CD4-positive, CD25-positive, alpha-beta regulatory T cell (primary cell): ENCODE measurements at regions not wholly inside any gene's neighbourhood (a gene's known extent, or its start where the extent isn't known, plus 50 kb on each side); places are given as distances from the start of the nearest gene placed in this dataset.
A peak's percentile ranks its signal among the peaks of the same experiment; 100 is the strongest.

Experiments
- ATAC-seq, 2 donors: fragments of 150-1000 bp; cut with Tn5 transposase; one replicate each; pipeline ENCODE4 v1.10.0; 2021; ENCODE audit warnings: low read depth in 2 of 2, moderate number of reproducible peaks in 2 of 2, moderate library complexity in 1 of 2
- DNase-seq, 3 donors: peaks; one replicate each; pipeline versions ENCODE4 v3.0.0 to v3.0.0-alpha.2; 2012 to 2022; ENCODE audit warnings: mixed read lengths in 1 of 3
- H3K27ac ChIP-seq: one replicate; pipeline ENCODE4 v1.7.0; 2013; ENCODE audit warnings: mild to moderate bottlenecking, low read length; ENCODE audit not compliant: insufficient read depth, poor library complexity, severe bottlenecking
- H3K27me3 ChIP-seq: one replicate; pipeline ENCODE4 v1.7.0; 2013; ENCODE audit warnings: low read length; ENCODE audit not compliant: control insufficient read depth, insufficient read depth
- H3K36me3 ChIP-seq: one replicate; pipeline ENCODE4 v1.7.0; 2013; ENCODE audit warnings: mild to moderate bottlenecking, low read length, moderate library complexity; ENCODE audit not compliant: control insufficient read depth, insufficient read depth
- H3K4me1 ChIP-seq: 2 replicates; pipeline ENCODE4 v1.7.0; 2013; ENCODE audit warnings: mild to moderate bottlenecking, low read length; ENCODE audit not compliant: insufficient read depth, control insufficient read depth, poor library complexity, severe bottlenecking
- H3K4me3 ChIP-seq: one replicate; pipeline ENCODE4 v1.7.0; 2013; ENCODE audit warnings: low read depth, mild to moderate bottlenecking, low read length, moderate library complexity
- H3K9me3 ChIP-seq, 2 experiments: 1 replicate in 1 of 2; 2 replicates in 1 of 2; pipeline ENCODE4 v1.7.0; 2013; ENCODE audit warnings: low read length in 2 of 2, mild to moderate bottlenecking in 1 of 2, moderate library complexity in 1 of 2; ENCODE audit not compliant: control insufficient read depth in 2 of 2
- H3K27ac Mint-ChIP-seq, 3 donors: one replicate each; pipeline ENCODE4 v1.8.0; 2020 to 2022; ENCODE audit warnings: mild to moderate bottlenecking in 3 of 3, mixed read lengths in 3 of 3, moderate library complexity in 2 of 3
- H3K27me3 Mint-ChIP-seq: one replicate; pipeline ENCODE4 v1.8.0; 2022; ENCODE audit warnings: mild to moderate bottlenecking, mixed read lengths
- H3K36me3 Mint-ChIP-seq: one replicate; pipeline ENCODE4 v1.8.0; 2020; ENCODE audit warnings: mixed read lengths
- H3K4me1 Mint-ChIP-seq, 4 donors: one replicate each; pipeline ENCODE4 v1.8.0; 2020 to 2022; ENCODE audit warnings: mixed read lengths in 4 of 4, mild to moderate bottlenecking in 1 of 4
- H3K4me3 Mint-ChIP-seq, 4 donors: one replicate each; pipeline ENCODE4 v1.8.0; 2020 to 2022; ENCODE audit warnings: mild to moderate bottlenecking in 4 of 4, mixed read lengths in 4 of 4, moderate library complexity in 3 of 4
- H3K9me3 Mint-ChIP-seq, 7 donors: one replicate each; pipeline ENCODE4 v1.8.0; 2020 to 2022; ENCODE audit warnings: mixed read lengths in 7 of 7, mild to moderate bottlenecking in 3 of 7, moderate library complexity in 2 of 7

DNA sequence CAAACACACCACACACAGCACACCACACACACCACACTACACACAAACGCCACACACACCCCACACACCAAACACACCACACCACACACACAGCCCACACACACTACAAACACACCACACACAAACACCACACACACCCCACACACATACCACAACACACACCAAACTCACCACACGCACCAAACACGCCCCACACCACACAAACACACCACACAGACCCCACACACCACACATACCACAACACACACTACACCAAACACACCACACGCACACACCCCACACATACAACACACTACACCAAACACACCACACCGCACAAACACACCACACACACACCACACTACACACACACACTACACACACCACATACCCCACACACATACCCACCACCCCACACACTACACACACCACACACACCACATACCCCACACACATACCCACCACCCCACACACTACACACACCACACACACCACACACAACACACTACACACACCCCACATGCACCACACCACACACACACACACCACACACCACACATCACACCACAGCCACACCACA, 151.2 kb downstream of the ERCC6L2 start:
- peaks cover 0 to 41% (median 29%) of the 10 kb centered on the region in 4 donors for H3K4me1 Mint-ChIP-seq

DNA sequence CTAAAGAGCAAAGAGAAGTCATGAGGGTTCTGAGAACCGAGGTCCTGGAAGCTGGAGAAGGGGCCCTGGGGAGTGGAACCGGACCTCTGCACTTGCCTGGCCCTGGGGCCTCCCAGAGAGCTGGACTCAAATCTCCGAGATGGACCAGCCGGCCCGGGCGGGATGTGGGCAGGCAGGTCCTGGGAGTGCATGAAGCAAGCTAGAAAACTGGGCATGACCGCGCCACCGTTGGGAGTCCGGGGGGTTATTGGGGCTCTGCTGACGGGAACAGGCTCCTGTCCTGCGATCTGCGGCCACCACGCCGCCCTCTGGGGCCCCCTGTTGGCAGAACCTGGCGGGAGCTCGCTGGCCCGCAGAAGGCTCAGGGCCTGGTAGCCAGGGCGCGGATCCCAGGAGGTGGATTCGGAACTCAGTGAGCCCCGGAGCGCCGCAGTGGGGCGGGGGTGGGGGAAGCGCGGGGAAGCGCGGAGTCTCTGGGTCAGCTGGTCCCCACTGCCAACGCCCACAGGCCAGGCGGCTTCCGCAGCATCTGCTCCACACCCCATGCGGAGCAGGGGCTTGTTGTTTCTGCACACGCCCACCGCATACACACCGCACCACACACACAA, 150.6 kb downstream of the ERCC6L2 start:
- ATAC-seq (no peak), DNase-seq (no peak)
- H3K4me3 ChIP-seq: no peak overlapping the region
- H3K4me1 ChIP-seq: peaks cover 29% of the 10 kb centered on the region
- no peaks in the 10 kb centered on the region for H3K36me3 ChIP-seq
- H3K27me3 ChIP-seq: peaks cover 26% of the 10 kb centered on the region
- Mint-ChIP-seq H3K9me3 (peaks cover 0 to 7% (median 0%) of the 10 kb centered on the region in 7 donors), H3K36me3 (no peaks in the 10 kb centered on the region), H3K27me3 (peaks cover 70% of the 10 kb centered on the region), H3K4me1 (peaks cover 0 to 41% (median 29%) of the 10 kb centered on the region in 4 donors), H3K27ac (peak overlapping the region in 1 of 3 donors; percentile 27), H3K4me3 (peak overlapping the region in 3 of 4 donors; percentile 1 to 41 (median 30))
- H3K9me3 ChIP-seq: no peaks in the 10 kb centered on the region
- no peak overlapping the region for H3K27ac ChIP-seq

More for the DNA sequence above, 151.2 kb downstream of the ERCC6L2 start:
- Histone ChIP-seq H3K27ac (no peak overlapping the region), H3K4me1 (peaks cover 24% of the 10 kb centered on the region), H3K36me3 (no peaks in the 10 kb centered on the region), H3K4me3 (no peak overlapping the region), H3K9me3 (no peaks in the 10 kb centered on the region), H3K27me3 (peaks cover 26% of the 10 kb centered on the region)
- DNase-seq (no peak), ATAC-seq (no peak)
- Mint-ChIP-seq H3K27me3 (peaks cover 72% of the 10 kb centered on the region), H3K36me3 (no peaks in the 10 kb centered on the region), H3K27ac (peak overlapping the region in 1 of 3 donors; percentile 76), H3K4me3 (no peak overlapping the region), H3K9me3 (peaks cover 0 to 7% (median 0%) of the 10 kb centered on the region in 7 donors)

DNA sequence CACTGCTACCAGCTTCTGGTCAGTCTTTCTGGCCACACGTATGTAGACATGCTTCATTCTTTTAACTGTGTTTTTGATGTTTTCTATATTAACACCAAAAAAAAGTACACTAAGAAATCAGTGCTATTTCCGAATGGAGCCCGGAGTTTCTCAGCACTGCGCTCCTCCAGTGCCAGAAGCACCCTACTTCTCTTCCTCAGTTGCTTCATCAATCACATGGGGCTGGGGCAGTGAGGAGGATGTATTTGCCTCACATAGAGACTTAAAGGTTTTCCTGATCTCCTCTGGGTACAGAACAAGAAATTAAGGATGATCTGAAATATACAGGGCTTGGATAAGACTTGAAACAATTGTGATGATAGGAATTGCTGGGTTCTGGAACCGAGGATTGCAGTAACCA, 148.0 kb downstream of the ERCC6L2 start:
- H3K36me3 Mint-ChIP-seq: peaks cover 5% of the 10 kb centered on the region

DNA sequence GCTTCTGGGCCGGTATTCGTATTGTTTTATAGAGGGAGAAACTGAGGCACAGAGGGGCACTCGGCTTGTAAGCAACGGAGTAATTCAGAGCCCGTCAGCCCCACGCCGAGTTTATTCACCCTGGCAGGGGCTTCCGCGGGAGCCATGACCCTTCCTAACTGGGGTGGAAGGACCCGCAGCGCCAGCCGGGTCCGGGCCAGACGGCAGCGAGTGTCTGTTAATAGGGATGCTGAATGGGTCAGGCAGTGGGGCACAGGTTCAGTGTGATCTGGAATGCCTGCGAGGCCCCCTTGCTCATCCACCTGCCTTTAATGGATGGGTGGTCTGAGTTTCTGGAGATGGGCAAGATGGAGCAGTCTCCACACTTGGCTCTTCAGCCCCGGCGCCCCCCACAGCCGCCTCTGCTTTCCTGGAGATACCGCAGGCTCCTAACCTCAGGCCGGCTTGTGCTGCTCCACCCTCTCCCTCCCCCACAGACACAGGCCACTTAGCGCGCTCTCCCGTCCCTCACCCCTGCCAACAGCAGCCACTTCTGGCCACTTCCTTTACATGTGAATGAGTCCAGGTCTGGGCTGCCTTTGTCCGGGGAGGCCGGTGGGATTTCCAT, 147.1 kb downstream of the ERCC6L2 start:
- Mint-ChIP-seq H3K27ac (peak overlapping the region; percentile 69 to 95 (median 75)), H3K4me3 (peak overlapping the region; percentile 84 to 95 (median 87)), H3K27me3 (peaks cover 61% of the 10 kb centered on the region), H3K4me1 (peaks cover 0 to 53% (median 31%) of the 10 kb centered on the region in 4 donors), H3K9me3 (peaks cover 0 to 4% (median 2%) of the 10 kb centered on the region in 7 donors), H3K36me3 (peaks cover 10% of the 10 kb centered on the region)
- ATAC-seq: no peak
- H3K27me3 ChIP-seq: peaks cover 24% of the 10 kb centered on the region
- H3K9me3 ChIP-seq: no peaks in the 10 kb centered on the region
- no peak overlapping the region for H3K27ac ChIP-seq
- H3K4me3 ChIP-seq: peak overlapping the region; percentile 37
- DNase-seq: peak in 1 of 3 donors; percentile 48
- H3K36me3 ChIP-seq: no peaks in the 10 kb centered on the region
- peaks cover 36% of the 10 kb centered on the region for H3K4me1 ChIP-seq

More for the DNA sequence above, 148.0 kb downstream of the ERCC6L2 start:
- no peak overlapping the region for H3K4me3 ChIP-seq
- peaks cover 29% of the 10 kb centered on the region for H3K27me3 ChIP-seq
- peaks cover 0 to 7% (median 1%) of the 10 kb centered on the region in 7 donors for H3K9me3 Mint-ChIP-seq
- peak overlapping the region; percentile 56 to 95 (median 86) for H3K4me3 Mint-ChIP-seq
- ATAC-seq (no peak), DNase-seq (no peak)
- H3K9me3 ChIP-seq: no peaks in the 10 kb centered on the region
- H3K4me1 Mint-ChIP-seq: peaks cover 0 to 55% (median 30%) of the 10 kb centered on the region in 4 donors
- no peaks in the 10 kb centered on the region for H3K36me3 ChIP-seq
- H3K4me1 ChIP-seq: peaks cover 38% of the 10 kb centered on the region
- peaks cover 70% of the 10 kb centered on the region for H3K27me3 Mint-ChIP-seq
- H3K27ac Mint-ChIP-seq: no peak overlapping the region
- no peak overlapping the region for H3K27ac ChIP-seq

DNA sequence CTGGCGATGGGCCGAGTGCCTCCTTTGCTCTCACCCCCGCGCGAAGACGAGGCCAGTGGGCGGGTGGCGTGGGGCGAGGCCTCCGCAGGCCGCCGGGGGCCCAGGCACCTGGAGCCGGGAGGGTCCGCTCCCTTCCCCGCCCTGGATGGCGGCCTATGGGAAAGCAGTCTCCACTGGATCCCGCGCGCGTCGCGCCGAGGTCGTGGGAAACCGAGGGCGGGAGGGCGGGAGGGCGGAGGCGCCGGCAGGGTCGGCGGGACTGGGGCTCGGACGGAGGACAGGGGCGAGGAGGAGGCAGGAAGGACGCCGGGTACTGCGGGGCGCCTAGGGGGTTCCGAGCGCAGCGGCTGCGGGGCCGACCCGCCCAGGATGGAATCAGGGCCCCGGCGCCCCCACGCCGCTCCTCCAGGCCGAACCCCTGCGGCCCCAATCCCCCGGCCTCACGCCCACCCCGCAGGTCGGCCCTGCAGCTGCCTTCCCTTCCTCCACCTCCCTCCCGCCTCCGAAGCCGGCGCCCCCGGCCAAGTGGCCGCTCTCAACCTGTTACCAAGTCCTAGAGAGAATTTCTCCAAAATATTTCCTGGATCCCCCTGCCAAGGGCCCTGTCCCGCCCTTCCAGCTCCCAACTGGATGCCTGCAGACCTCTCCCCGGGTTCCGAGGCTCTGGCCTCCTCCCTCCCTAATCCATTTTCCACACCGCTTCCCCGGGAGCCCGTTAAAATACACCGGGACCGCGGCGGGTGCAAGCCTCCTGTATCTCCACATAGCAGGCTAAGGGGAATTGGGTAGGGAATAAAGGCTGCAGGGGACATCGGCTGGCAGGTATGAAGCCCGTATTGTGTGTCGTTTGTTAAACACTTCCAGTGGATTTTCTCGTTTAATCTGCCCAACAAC, 146.3 kb downstream of the ERCC6L2 start:
- ATAC-seq (peak; percentile 10 to 30), DNase-seq (no peak)
- Histone ChIP-seq H3K4me3 (peak overlapping the region; percentile 37), H3K4me1 (peaks cover 37% of the 10 kb centered on the region), H3K9me3 (no peaks in the 10 kb centered on the region), H3K36me3 (no peaks in the 10 kb centered on the region), H3K27ac (no peak overlapping the region), H3K27me3 (peaks cover 23% of the 10 kb centered on the region)
- Mint-ChIP-seq H3K4me3 (peak overlapping the region; percentile 84 to 95 (median 87)), H3K36me3 (peaks cover 10% of the 10 kb centered on the region), H3K27me3 (peaks cover 61% of the 10 kb centered on the region), H3K9me3 (peaks cover 0 to 4% (median 2%) of the 10 kb centered on the region in 7 donors), H3K4me1 (peaks cover 2 to 58% (median 38%) of the 10 kb centered on the region in 4 donors), H3K27ac (peak overlapping the region; percentile 69 to 95 (median 75))

DNA sequence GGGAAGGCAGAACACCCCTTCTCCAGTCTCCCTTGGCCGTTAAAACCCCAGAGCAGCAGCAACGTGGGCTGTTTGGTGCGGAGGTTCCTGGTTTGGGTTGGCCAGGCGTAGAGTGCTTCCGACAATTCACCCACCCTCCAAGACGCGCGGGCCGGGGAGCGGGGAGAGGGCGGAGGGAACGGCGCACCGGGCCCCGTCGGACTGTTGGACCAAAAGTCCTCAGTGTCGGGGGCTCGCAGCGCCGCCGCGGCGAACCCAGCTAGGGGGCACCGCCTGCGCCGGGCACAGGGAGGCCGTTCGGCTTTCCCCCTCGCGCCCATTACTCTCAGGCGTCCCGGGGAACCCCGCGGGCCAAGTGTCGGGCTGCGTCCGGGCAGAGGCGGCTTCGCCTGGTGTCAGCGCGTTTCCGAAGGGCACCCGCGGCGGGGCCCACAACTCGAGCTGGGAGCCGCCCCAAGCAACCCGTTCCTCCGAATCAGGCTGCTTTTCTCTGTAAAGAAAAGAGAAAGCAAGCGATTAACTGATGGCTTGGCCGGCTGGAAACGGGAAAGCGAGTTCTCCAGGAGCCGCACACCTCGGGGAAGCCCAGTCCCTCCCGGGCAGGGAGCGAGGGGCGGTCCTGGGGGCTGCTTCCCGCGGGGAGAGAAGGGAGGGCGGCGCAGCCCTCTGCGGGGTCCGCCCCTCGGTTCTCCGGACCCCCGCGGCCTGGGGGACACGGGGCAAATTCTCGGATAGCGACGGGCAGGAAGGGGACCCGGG, 145.5 kb downstream of the ERCC6L2 start:
- H3K4me1 Mint-ChIP-seq: peaks cover 9 to 62% (median 46%) of the 10 kb centered on the region in 4 donors
- H3K9me3 ChIP-seq: no peaks in the 10 kb centered on the region
- H3K4me3 Mint-ChIP-seq: peak overlapping the region; percentile 81 to 86 (median 84)
- H3K4me3 ChIP-seq: peak overlapping the region; percentile 43
- peaks cover 10% of the 10 kb centered on the region for H3K36me3 Mint-ChIP-seq
- H3K27ac ChIP-seq: peak overlapping the region; percentile 20
- peaks cover 18% of the 10 kb centered on the region for H3K27me3 ChIP-seq
- ATAC-seq (peak; percentile 43 to 50), DNase-seq (peak in 2 of 3 donors; percentile 45 to 75)
- peaks cover 46% of the 10 kb centered on the region for H3K4me1 ChIP-seq
- H3K27ac Mint-ChIP-seq: peak overlapping the region in 1 of 3 donors; percentile 59
- peaks cover 0 to 4% (median 0%) of the 10 kb centered on the region in 7 donors for H3K9me3 Mint-ChIP-seq
- peaks cover 60% of the 10 kb centered on the region for H3K27me3 Mint-ChIP-seq
- H3K36me3 ChIP-seq: no peaks in the 10 kb centered on the region
